GM18508 (cell line): ENCODE measurements at regions not wholly inside any gene's neighbourhood (a gene's known extent, or its start where the extent isn't known, plus 50 kb on each side); places are given as distances from the start of the nearest gene placed in this dataset.

ENCODE experiments used
- ATAC-seq: cut with Tn5 transposase; IDR thresholded peaks from one replicate; pipeline ENCODE4 v1.9.1; 2021; ENCODE audit warnings: moderate number of reproducible peaks; ENCODE audit not compliant: insufficient read depth, unreplicated experiment

- no peak for ATAC-seq
Observed at GRCh38 chr9:99425923-99426842, 204.1 kb downstream of the SEC61B start.

DNA sequence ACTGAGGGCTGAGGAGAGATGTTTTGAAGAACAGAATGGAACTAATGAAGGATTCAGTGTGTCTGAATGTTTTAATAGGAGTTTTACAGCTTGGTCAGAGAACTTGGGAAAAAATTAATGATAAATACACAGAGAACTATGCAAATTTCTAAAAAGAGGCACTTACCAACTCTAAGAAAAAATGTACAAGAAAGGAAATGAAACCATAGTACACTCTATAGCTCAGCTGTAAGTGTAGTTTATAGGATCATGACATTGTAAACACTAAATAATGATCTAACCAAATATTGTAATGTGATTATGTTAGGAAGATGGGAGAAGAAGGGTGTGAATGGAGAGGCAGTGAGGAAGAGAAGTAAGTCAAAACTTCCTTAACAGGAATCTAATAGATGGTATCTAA is 205.2 kb downstream of the SEC61B start:
- no peak for ATAC-seq

DNA sequence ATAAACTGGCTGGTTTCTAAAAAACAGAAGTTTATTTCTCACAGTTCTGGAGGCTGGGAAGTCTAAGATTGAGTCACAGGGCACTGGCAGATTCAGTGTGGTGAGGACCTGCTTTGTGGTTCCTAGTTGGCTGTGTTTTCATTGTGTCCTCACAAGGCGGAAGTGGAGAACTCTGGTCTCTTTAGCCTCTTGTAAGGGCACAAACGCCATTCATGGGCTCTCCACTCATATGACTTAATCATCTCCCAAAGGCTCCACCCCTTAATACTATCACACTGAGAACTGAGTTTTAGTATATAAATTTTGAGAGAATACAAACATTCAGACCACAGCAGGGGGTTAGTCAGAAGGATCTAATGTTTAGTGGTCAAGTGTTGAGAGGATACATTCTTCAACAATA is 208.2 kb downstream of the SEC61B start:
- ATAC-seq, result no peak

DNA sequence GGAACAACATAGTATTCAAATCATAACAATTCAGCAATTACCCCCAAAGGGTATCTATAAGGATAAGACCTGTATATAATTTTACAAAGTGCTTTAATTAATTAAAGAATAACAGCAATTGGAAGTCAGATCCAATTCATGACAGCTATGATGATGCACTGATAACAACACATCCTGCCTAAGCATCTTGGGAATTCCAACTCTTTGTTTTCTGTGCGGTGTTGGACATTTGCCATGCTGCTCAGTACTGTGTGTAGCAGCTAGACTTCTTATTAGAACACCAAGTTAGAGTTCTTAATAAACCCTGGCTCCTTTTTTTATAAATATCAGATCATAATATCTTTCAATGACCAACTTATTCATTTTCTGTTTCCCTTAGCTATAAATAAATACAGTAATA is 209.0 kb downstream of the SEC61B start:
- ATAC-seq, result no peak

GRCh38 chr9:99432075-99432474 is 210.0 kb downstream of the SEC61B start:
- no peak for ATAC-seq

- ATAC-seq, result no peak
Observed at GRCh38 chr9:99433095-99433494, 211.0 kb downstream of the SEC61B start.

DNA sequence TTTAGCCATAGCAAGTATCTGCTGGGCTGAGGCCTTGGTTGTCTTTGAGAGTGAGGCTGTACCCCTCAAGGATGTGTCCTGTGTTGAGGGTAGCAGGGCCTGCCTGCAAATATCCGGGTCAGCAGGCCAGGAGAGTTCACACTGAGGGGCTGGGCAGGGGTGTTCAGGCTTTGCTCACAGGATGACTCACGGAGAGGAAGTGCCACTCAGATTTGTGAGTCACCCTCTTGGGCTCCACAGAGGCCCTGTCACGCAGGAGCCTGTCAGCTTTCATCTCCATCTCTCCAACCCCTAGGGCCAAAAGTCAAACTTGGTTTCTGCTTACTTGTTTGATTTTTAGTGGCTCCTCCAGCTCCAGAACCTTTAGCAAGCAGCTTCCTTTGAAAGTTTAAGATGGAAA is 211.5 kb downstream of the SEC61B start:
- ATAC-seq, result peak; percentile 96

DNA sequence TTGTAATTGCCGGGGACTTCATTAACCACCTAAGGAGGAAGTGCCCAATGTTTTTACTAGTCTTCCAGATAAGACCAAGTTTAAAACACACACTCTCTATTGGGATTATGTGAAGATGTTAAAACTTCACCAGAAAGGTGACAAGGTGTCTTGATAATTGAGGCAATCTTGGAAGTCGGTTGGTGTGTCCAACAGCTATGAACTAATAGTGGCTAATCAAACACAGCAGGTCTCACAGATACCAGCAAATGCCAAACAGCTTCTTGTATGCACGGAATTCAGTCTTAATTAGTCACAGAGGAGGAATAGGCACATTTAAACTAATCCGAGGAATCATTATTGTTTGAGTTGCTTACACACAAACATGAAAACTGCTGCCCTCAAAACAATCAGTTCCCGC is 214.5 kb downstream of the SEC61B start:
- no peak for ATAC-seq

- no peak for ATAC-seq
Observed at GRCh38 chr9:99437145-99437544, 215.1 kb downstream of the SEC61B start.

DNA sequence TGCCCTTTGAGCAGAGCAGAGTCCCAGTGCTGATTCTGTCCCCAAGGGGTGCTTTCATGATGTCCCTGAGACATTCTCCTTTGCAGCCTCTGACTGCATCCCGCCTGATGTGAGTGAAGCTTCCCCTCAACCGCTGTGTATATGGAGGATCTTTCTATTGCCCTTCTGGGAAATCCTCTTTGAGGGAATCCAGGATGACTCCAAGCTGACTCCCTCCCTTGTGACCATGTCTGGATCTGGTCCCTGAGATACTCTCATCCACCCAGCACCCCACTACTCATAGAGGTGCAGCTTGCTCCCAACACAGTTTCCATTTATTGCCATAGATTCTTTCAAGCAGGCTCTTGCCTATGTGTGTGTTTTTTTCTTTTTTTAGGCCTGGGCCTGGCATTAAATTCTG is 216.5 kb downstream of the SEC61B start:
- no peak for ATAC-seq

DNA sequence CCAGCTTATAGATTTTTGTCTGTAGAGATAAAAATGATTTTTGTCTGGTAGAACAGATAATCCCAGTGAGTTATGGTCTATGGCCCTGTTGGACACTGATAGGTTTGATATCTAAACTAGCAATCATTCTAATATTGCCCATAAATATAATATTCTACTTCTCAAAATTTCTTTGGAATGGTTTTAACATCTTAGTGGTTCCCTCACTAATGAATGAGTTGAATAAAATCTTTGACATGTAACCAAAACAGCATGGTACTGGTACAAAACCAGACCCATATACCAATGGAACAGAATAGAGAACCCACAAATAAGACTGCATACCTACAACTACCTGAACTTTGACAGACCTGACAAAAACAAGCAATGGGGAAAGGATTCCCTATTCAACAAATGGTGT is 219.7 kb downstream of the SEC61B start:
- no peak for ATAC-seq

DNA sequence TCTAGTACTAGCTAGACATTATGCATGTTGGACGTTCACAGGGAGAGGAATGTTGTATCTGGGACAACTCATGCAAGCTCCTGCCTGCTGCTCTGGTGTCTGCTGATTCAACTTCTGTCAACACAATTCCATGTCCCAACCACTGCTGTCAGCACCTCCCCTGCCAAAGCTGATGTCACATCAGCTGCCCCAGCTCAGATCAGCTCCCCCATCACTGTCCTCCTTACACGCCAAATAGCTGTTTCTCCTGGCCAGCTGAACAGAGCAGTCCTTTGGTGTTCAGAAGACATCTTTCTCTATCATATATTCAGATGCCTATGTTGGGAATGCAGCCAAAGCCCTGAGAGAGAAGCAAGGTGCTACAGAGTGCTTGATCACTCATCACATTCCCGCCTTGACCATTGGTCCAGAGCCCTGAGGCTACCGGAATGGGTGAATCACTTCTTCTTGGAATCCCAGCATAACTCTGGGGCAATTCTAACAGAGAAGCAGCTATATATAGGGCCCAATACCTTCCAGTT is 223.3 kb downstream of the SEC61B start:
- no peak for ATAC-seq

- ATAC-seq, result no peak
Observed at GRCh38 chr9:99445920-99446319, 223.8 kb downstream of the SEC61B start.

GRCh38 chr9:99447951-99448350 is 225.9 kb downstream of the SEC61B start:
- ATAC-seq, result no peak

DNA sequence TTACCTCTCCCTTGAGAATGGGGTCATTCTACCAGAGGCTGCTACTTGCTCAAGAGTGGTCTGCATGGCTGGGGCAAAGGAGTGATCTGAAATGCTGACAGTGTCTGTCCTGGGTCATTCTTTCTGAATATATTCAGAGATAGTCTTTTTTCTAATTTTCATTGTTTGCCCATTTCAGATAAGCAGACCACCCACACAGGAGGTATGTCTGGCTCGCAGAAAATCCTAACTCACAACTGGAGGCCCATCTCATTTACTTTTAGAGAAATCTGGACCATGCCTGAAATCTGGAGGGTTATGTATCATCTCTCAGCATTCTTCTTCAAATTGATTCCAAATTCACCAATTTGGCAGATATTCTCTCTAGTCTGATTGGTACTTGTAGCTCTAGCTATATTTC is 227.6 kb downstream of the SEC61B start:
- no peak for ATAC-seq

DNA sequence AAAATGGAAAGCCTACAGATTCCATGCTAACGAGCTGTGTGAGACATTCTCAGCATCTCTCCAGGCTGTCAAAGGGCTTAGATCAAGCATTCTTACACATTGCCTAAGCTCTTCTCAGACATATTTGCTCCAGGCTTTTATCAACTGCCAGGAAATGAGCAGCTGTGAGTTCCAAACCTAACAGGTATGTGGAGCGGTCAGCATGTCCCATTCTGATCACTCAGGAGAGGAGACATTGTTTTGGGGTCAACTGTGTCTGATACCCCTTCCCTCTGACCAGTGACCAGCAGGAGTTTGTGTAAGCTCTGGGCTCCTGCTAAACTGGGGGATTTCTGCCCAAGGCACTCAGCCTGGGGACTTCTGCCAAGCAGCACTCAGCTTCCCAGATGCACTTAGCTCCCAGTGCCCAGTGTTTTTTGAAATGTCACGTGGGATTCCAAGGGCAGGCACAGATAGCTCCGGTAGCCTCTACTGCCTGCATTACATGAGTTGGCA is 229.1 kb downstream of the SEC61B start:
- ATAC-seq, result no peak

GRCh38 chr9:99457406-99457805 is 235.3 kb downstream of the SEC61B start:
- ATAC-seq, result no peak

DNA sequence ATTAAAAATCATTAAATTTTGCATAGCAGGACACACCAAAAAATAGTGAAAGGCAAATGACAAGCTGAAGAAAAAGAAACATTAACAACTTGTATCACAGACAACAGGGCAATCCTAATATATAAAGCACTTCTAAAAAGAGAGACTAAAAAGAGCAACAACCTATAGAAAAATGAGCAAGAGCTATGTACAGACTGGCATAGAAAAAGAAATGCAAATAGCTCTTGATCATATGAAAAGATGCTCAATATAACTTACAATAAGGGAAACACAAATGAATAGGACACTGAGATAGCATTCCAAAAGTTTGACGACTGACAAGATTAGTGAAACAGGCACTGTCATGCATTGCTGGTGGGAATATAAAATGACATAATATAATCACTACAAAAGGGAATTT is 235.9 kb downstream of the SEC61B start:
- no peak for ATAC-seq

DNA sequence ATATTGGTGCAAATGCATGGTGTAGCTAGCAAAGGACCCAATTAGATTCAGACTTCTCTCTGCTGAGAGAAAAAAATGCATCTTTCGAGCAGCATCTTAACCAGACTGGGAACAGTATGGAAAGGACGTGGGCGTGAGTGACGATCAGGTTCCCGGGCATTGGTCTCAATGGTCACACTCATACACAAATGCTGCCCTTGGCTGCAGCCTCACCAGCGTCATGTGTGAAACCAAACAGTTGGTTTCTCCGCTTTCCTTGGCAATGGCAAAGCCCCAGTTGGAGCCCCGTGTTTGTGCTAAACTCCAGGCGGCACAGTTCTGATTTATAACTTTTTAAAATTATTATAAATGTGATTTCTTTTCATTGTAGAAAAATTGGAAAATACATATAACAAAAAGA is 237.8 kb downstream of the SEC61B start:
- ATAC-seq, result no peak

GRCh38 chr9:99463131-99463530 is 241.0 kb downstream of the SEC61B start:
- no peak for ATAC-seq

GRCh38 chr9:99464568-99464967 is 242.5 kb downstream of the SEC61B start:
- ATAC-seq, result no peak
